ENCODE measurements at regions not wholly inside any gene's neighbourhood (a gene's known extent, or its start where the extent isn't known, plus 50 kb on each side); places are given as distances from the start of the nearest gene placed in this dataset.

- Histone ChIP-seq H3K56ac (ENCODE audit: extremely low read depth, insufficient read depth, low read length) (no peak overlapping the region), H3K14ac (replicated peaks; ENCODE audit: low read depth, low read length) (no peak overlapping the region), H2AK5ac (ENCODE audit: low read depth, low read length) (no peak overlapping the region), H3K4me3 (ENCODE audit: insufficient read depth, low read depth, low read length) (no peak overlapping the region), H3K27me3 (ENCODE audit: control insufficient read depth, insufficient read depth, low read length) (peaks cover 11% of the 10 kb centered on the region; the same call in 1 of the 2 replicates), H2AK9ac (replicated peaks; ENCODE audit: low read depth, low read length, poor library complexity) (no peak overlapping the region), H3K9me3 (ENCODE audit: control insufficient read depth, insufficient read depth, low read length) (no peaks in the 10 kb centered on the region; the same call in 1 of the 2 replicates), H3K79me1 (ENCODE audit: low read depth in 1 of 2, low read length in 2 of 2) (no peaks in the 10 kb centered on the region), H3K18ac (ENCODE audit: low read depth, low read length) (no peak overlapping the region), H3K4me1 (ENCODE audit: control insufficient read depth, insufficient read depth, low read length) (no peaks in the 10 kb centered on the region), H3K23ac (ENCODE audit: low read depth, low read length) (no peak overlapping the region), H3K36me3 (ENCODE audit: control insufficient read depth, insufficient read depth, low read length) (no peaks in the 10 kb centered on the region), H4K8ac (ENCODE audit: low read depth in 2 of 2, low read length in 2 of 2) (no peak overlapping the region), H4K91ac (ENCODE audit: insufficient read depth, low read depth, low read length) (no peak overlapping the region), H3K9ac (ENCODE audit: low read depth, low read length) (no peak overlapping the region), H3K9me1 (ENCODE audit: insufficient read depth, low read length) (no peaks in the 10 kb centered on the region), H3K4ac (ENCODE audit: low read depth, low read length) (no peak overlapping the region), H2BK20ac (ENCODE audit: low read depth, low read length) (no peak overlapping the region), H4K20me1 (ENCODE audit: insufficient read depth, low read length) (no peaks in the 10 kb centered on the region), H4K5ac (ENCODE audit: low read depth, low read length) (no peak overlapping the region), H2BK5ac (ENCODE audit: low read depth, low read length, poor library complexity, severe bottlenecking) (no peak overlapping the region), H2BK15ac (ENCODE audit: low read depth, low read length) (no peak overlapping the region), H3K27ac (ENCODE audit: insufficient read depth, low read length) (no peak overlapping the region), H3K4me2 (ENCODE audit: low read depth, low read length) (no peak overlapping the region), H2BK120ac (ENCODE audit: low read depth, low read length) (no peak overlapping the region), H2AFZ (replicated peaks; ENCODE audit: low read length, poor library complexity) (no peak overlapping the region)
- ChIA-PET CTCF (no interaction called here), POLR2A (ENCODE audit: unreplicated experiment) (no interaction called here)
- TF ChIP-seq CEBPB (IDR thresholded peaks at IDR 0.05; ENCODE audit: low read depth, low read length) (no peak), MXI1 (IDR thresholded peaks at IDR 0.05; ENCODE audit: borderline replicate concordance, low read depth, low read length) (no peak), NFE2L2 (IDR thresholded peaks at IDR 0.05; ENCODE audit: low read depth, low read length) (no peak), CHD1 (IDR thresholded peaks at IDR 0.05; ENCODE audit: low read depth, low read length) (no peak), POLR2A (IDR thresholded peaks at IDR 0.05; ENCODE audit: low read depth, low read length) (no peak), MAFK (IDR thresholded peaks at IDR 0.05; ENCODE audit: low read depth, low read length) (no peak), BHLHE40 (IDR thresholded peaks at IDR 0.05; ENCODE audit: low read depth, low read length) (no peak), SMC3 (IDR thresholded peaks at IDR 0.05; ENCODE audit: low read depth, low read length) (no peak), ELK1 (IDR thresholded peaks at IDR 0.05; ENCODE audit: borderline replicate concordance, low read depth, low read length) (no peak), FOS (IDR thresholded peaks at IDR 0.05; ENCODE audit: low read depth, low read length) (no peak), USF2 (IDR thresholded peaks at IDR 0.05; ENCODE audit: low read depth, low read length) (no peak), RFX5 (IDR thresholded peaks at IDR 0.05; ENCODE audit: low read depth, low read length) (no peak), CTCF (conservative IDR thresholded peaks at IDR 0.05; ENCODE audit: low read depth, low read length) (no peak), MAZ (IDR thresholded peaks at IDR 0.05; ENCODE audit: borderline replicate concordance, low read depth, low read length) (no peak), RAD21 (IDR thresholded peaks at IDR 0.05; ENCODE audit: low read length) (no peak)
- DNase-seq (no peak), ATAC-seq (ENCODE audit: low read depth) (no peak)
- in situ Hi-C loops (cut with MboI; ENCODE audit: low sequenced_read_pairs) (no loop called here), dilution Hi-C loops (cut with HindIII; ENCODE audit: low sequenced_read_pairs, unreplicated experiment) (no loop called here), intact Hi-C loops (cut with micrococcal nuclease) (no loop called here)
- WGBS, 2 experiments (ENCODE audit: extremely low coverage in 2 of 2, insufficient read length in 1 of 2) = 60% methylated on average over 1 of the region's 4 CpGs; no CpG with 5 or more reads in 1 of the 2 experiments
- no TSS peak for BruUV-seq (replicated peaks)
Observed at GRCh38 chr9:95635986-95636671, 119.4 kb upstream of the PTCH1 start.
